DOHH2 (cell line): ENCODE measurements at regions not wholly inside any gene's neighbourhood (a gene's known extent, or its start where the extent isn't known, plus 50 kb on each side); places are given as distances from the start of the nearest gene placed in this dataset.

ENCODE experiments used
- H3F3A ChIP-seq: fragments of 200-600 bp; sonication (generic), shearing (Covaris generic); 2 replicates; pipeline ENCODE4 v1.6.0; 2016; ENCODE audit warnings: antibody characterized with exemption, mild to moderate bottlenecking; ENCODE audit not compliant: control insufficient read depth, insufficient read depth
- H3K27ac ChIP-seq: fragments of 200-600 bp; sonication (generic); 2 replicates; pipeline ENCODE4 v1.5.1; 2014; ENCODE audit warnings: low read depth, mild to moderate bottlenecking, low read length, moderate library complexity
- H3K27me3 ChIP-seq: fragments of 200-600 bp; sonication (generic); 2 replicates; pipeline ENCODE4 v1.6.1; 2014; ENCODE audit warnings: mild to moderate bottlenecking, low read length, mixed read lengths; ENCODE audit not compliant: control insufficient read depth
- H3K36me3 ChIP-seq: fragments of 200-600 bp; sonication (generic); 2 replicates; pipeline ENCODE4 v1.6.1; 2014; ENCODE audit warnings: mild to moderate bottlenecking, low read length, moderate library complexity, mixed read lengths; ENCODE audit not compliant: control insufficient read depth
- H3K4me1 ChIP-seq: fragments of 200-600 bp; sonication (generic); 2 replicates; pipeline ENCODE4 v1.6.1; 2014; ENCODE audit warnings: mild to moderate bottlenecking, low read length, mixed read lengths; ENCODE audit not compliant: control insufficient read depth
- H3K4me2 ChIP-seq: fragments of 200-600 bp; sonication (generic); 2 replicates; pipeline ENCODE4 v1.6.0; 2014; ENCODE audit warnings: mild to moderate bottlenecking, low read length, moderate library complexity
- H3K4me3 ChIP-seq: fragments of 200-600 bp; sonication (generic); 2 replicates; pipeline ENCODE4 v1.5.1; 2014; ENCODE audit warnings: mild to moderate bottlenecking, low read length, mixed read lengths
- H3K79me2 ChIP-seq: fragments of 200-600 bp; sonication (generic); 2 replicates; pipeline ENCODE4 v1.6.1; 2014; ENCODE audit warnings: mild to moderate bottlenecking, low read length, mixed read lengths; ENCODE audit not compliant: control insufficient read depth
- H3K9me2 ChIP-seq: fragments of 200-600 bp; sonication (generic); replicated peaks from 2 replicates; pipeline ENCODE4 v1.6.1; 2014; ENCODE audit warnings: mild to moderate bottlenecking, low read length, mixed read lengths; ENCODE audit not compliant: control insufficient read depth
- H3K9me3 ChIP-seq: fragments of 200-600 bp; sonication (generic); 2 replicates; pipeline ENCODE4 v1.6.1; 2014; ENCODE audit warnings: antibody characterized with exemption, low read length, mixed read lengths; ENCODE audit not compliant: control insufficient read depth, insufficient read depth
- H4K20me1 ChIP-seq: fragments of 200-600 bp; sonication (generic); 2 replicates; pipeline ENCODE4 v1.6.0; 2014; ENCODE audit warnings: low read depth, mild to moderate bottlenecking, antibody characterized with exemption, low read length, moderate library complexity; ENCODE audit not compliant: control insufficient read depth, insufficient read depth
- CTCF ChIP-seq: fragments of 200-600 bp; sonication (generic); IDR thresholded peaks from one replicate; pipeline ENCODE4 v1.5.1; 2014; ENCODE audit warnings: antibody characterized with exemption, mild to moderate bottlenecking, low read depth, low read length; ENCODE audit not compliant: poor library complexity, severe bottlenecking
- EZH2phosphoT487 ChIP-seq: fragments of 200-600 bp; sonication (generic); IDR thresholded peaks from 2 replicates; pipeline ENCODE4 v1.6.1; 2017; ENCODE audit warnings: borderline replicate concordance, mild to moderate bottlenecking, antibody characterized with exemption, low read length, moderate library complexity, mixed read lengths

DNA sequence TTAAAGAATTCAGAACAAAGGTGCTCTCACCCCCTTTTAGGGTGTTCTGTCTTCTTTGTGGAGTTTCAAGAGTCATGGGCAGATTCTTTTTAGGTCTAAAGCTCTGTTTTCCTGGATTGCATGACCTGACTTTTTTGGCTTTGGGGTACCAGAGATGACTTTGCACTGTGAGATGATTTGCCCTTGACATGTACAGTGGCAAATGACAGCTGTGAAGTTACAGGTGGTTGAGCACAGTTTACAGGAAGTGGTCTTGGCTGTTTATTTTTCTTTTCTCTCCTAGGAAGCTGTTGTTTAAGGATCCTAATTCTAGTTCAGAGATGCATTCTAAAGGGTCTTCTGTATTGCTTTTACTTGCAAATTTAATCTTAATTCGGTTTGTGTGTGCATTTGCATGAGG, 83.8 kb upstream of the METAP2 start:
- Histone ChIP-seq H3K9me2 (no peaks in the 10 kb centered on the region), H3K4me3 (peak overlapping the region; percentile 59), H3K4me2 (peak overlapping the region; percentile 68), H4K20me1 (no peaks in the 10 kb centered on the region), H3K9me3 (peaks cover 27% of the 10 kb centered on the region), H3K79me2 (no peaks in the 10 kb centered on the region), H3K36me3 (peaks cover 11% of the 10 kb centered on the region), H3K27ac (peak overlapping the region; percentile 83), H3F3A (peaks cover 10% of the 10 kb centered on the region; the same call in 1 of the 2 replicates), H3K27me3 (no peaks in the 10 kb centered on the region), H3K4me1 (peaks cover 55% of the 10 kb centered on the region)
- TF ChIP-seq EZH2phosphoT487 (no peak), CTCF (no peak)

- TF ChIP-seq CTCF, result no peak
- Histone ChIP-seq H3K27me3 (no peaks in the 10 kb centered on the region), H3K9me2 (no peaks in the 10 kb centered on the region), H3K36me3 (peaks cover 11% of the 10 kb centered on the region), H3K4me2 (peak overlapping the region; percentile 68), H4K20me1 (no peaks in the 10 kb centered on the region), H3K79me2 (no peaks in the 10 kb centered on the region), H3K4me3 (peak overlapping the region; percentile 59), H3K4me1 (peaks cover 56% of the 10 kb centered on the region), H3K27ac (peak overlapping the region; percentile 83), H3F3A (peaks cover 8% of the 10 kb centered on the region; the same call in 1 of the 2 replicates), H3K9me3 (peaks cover 30% of the 10 kb centered on the region)
These were observed 83.0 kb upstream of the METAP2 start for GRCh38 chr12:95390932-95391331.

DNA sequence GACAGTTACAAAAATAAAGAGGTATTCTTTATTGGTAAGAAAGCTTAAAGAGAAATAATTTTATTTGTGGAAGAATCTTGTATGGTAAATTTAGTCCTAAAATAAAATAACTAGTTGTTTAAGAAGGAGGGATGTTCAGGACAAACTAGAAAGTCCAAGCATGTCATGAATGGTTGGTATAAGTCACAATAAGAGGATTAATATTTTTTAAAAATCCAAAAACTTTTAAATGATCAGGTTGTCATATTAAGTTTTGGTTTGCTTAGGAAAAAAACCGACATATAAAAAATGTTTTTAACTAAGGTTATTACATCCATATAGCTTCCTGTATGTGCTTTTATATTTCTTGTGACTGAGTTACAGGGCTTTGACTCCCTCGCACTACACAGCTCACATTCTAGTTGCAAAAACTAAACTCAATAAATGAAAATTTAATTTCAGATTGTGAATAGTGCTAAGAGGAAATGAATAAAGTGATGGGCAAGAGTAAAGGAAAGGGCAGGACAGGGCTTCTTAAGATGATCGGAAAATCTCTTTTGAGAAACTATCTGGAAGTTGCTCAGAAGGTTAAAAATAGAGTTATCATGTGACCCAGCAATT, 80.7 kb upstream of the METAP2 start:
- Histone ChIP-seq H3K27me3 (no peaks in the 10 kb centered on the region), H3K27ac (no peak overlapping the region), H3K9me2 (no peaks in the 10 kb centered on the region), H3K36me3 (peaks cover 11% of the 10 kb centered on the region), H4K20me1 (no peaks in the 10 kb centered on the region), H3K4me1 (peaks cover 64% of the 10 kb centered on the region), H3K79me2 (no peaks in the 10 kb centered on the region), H3K4me2 (no peak overlapping the region), H3K4me3 (no peak overlapping the region), H3F3A (0 out of 2 replicates have a peak, but pooled peaks cover 5% of the 10 kb centered on the region), H3K9me3 (peaks cover 30% of the 10 kb centered on the region)
- TF ChIP-seq CTCF (no peak), EZH2phosphoT487 (no peak)
